Mucosa of gallbladder (tissue), 1 donor: ENCODE measurements at regions not wholly inside any gene's neighbourhood (a gene's known extent, or its start where the extent isn't known, plus 50 kb on each side); places are given as distances from the start of the nearest gene placed in this dataset.
"Not testable (repeated sequence)": the region's sequence is repeated elsewhere in the genome, so short reads cannot be mapped to it uniquely, and the experiment has no call there.

Experiments
- DNase-seq: peaks from one replicate; pipeline ENCODE4 v3.0.0-alpha.2; 2020; ENCODE audit warnings: low spot score
- donor health status: DM: no; HTN: no; CAD: no.

- DNase-seq: no peak
These were observed 103.9 kb upstream of the SOX21 start for GRCh38 chr13:94816256-94816655.

GRCh38 chr13:94813920-94814475 is 101.7 kb upstream of the SOX21 start:
- DNase-seq: no peak

- DNase-seq: no peak
These were observed 99.4 kb upstream of the SOX21 start for GRCh38 chr13:94811753-94812152.

- DNase-seq: no peak
These were observed 88.1 kb upstream of the SOX21 start for GRCh38 chr13:94800423-94800822.

- no peak for DNase-seq
These were observed 87.0 kb upstream of the SOX21 start for GRCh38 chr13:94799299-94799698.

GRCh38 chr13:94798738-94799137 is 86.4 kb upstream of the SOX21 start:
- no peak for DNase-seq

- no peak for DNase-seq
These were observed 82.9 kb upstream of the SOX21 start for GRCh38 chr13:94795292-94795691.

GRCh38 chr13:94786246-94786645 is 73.9 kb upstream of the SOX21 start:
- DNase-seq: not testable (repeated sequence)

- no peak for DNase-seq
These were observed 71.7 kb upstream of the SOX21 start for GRCh38 chr13:94784066-94784465.

GRCh38 chr13:94783489-94783888 is 71.1 kb upstream of the SOX21 start:
- no peak for DNase-seq

- DNase-seq: no peak
These were observed 68.1 kb upstream of the SOX21 start for GRCh38 chr13:94780421-94780820.

GRCh38 chr13:94778986-94779385 is 66.6 kb upstream of the SOX21 start:
- DNase-seq: no peak

GRCh38 chr13:94778585-94778984 is 66.2 kb upstream of the SOX21 start:
- DNase-seq: no peak

GRCh38 chr13:94776956-94777355 is 64.6 kb upstream of the SOX21 start:
- DNase-seq: no peak

- DNase-seq: no peak
These were observed 64.0 kb upstream of the SOX21 start for GRCh38 chr13:94776300-94776699.

GRCh38 chr13:94765814-94766213 is 53.5 kb upstream of the SOX21 start:
- no peak for DNase-seq

GRCh38 chr13:94764576-94765321 is 52.4 kb upstream of the SOX21 start:
- DNase-seq: no peak
